Liver (tissue), 8 donors: ENCODE measurements at regions not wholly inside any gene's neighbourhood (a gene's known extent, or its start where the extent isn't known, plus 50 kb on each side); places are given as distances from the start of the nearest gene placed in this dataset.

Experiments
- DNase-seq: peaks from one replicate; pipeline ENCODE4 v3.0.0-alpha.2; 2017; ENCODE audit warnings: low spot score
- H3K27ac ChIP-seq, 2 donors: one replicate each; pipeline ENCODE4 v1.7.0; 2013; ENCODE audit warnings: inconsistent platforms in 2 of 2, low read length in 2 of 2, control low read depth in 1 of 2, low read depth in 1 of 2, mild to moderate bottlenecking in 1 of 2
- H3K27me3 ChIP-seq, 4 donors: one replicate each; pipeline versions ENCODE4 v1.6.1 to v1.7.0; 2013; ENCODE audit warnings: low read length in 3 of 4, inconsistent platforms in 1 of 4, mild to moderate bottlenecking in 1 of 4, moderate library complexity in 1 of 4; ENCODE audit not compliant: control insufficient read depth in 4 of 4, insufficient read depth in 4 of 4
- H3K36me3 ChIP-seq, 4 donors: one replicate each; pipeline versions ENCODE4 v1.6.1 to v1.7.0; 2013; ENCODE audit warnings: low read length in 3 of 4, mild to moderate bottlenecking in 3 of 4, low read depth in 1 of 4, moderate library complexity in 1 of 4; ENCODE audit not compliant: control insufficient read depth in 4 of 4, insufficient read depth in 3 of 4
- H3K4me1 ChIP-seq, 4 donors: one replicate each; pipeline versions ENCODE4 v1.6.1 to v1.7.0; 2013; ENCODE audit warnings: low read length in 3 of 4, mild to moderate bottlenecking in 3 of 4, moderate library complexity in 1 of 4; ENCODE audit not compliant: control insufficient read depth in 4 of 4, insufficient read depth in 4 of 4
- H3K4me3 ChIP-seq, 3 donors: one replicate each; pipeline versions ENCODE4 v1.6.1 to v1.7.0; 2013; ENCODE audit warnings: low read length in 3 of 3, control low read depth in 1 of 3, low read depth in 1 of 3, mild to moderate bottlenecking in 1 of 3
- H3K9ac ChIP-seq, 2 donors: one replicate each; pipeline ENCODE4 v1.7.0; 2013; ENCODE audit warnings: low read length in 2 of 2, mild to moderate bottlenecking in 2 of 2, moderate library complexity in 2 of 2, control low read depth in 1 of 2, low read depth in 1 of 2
- H3K9me3 ChIP-seq, 4 donors: one replicate each; pipeline versions ENCODE4 v1.6.1 to v1.7.0; 2013; ENCODE audit warnings: low read length in 3 of 4; ENCODE audit not compliant: control insufficient read depth in 4 of 4
- EGR1 ChIP-seq, 2 donors: IDR thresholded peaks; 2 replicates each; pipeline ENCODE4 v1.6.1; 2016 to 2018; ENCODE audit warnings: antibody characterized with exemption in 2 of 2, low read depth in 2 of 2
- FOXA1 ChIP-seq: IDR thresholded peaks from 2 replicates; pipeline ENCODE4 v1.6.1; 2016; ENCODE audit warnings: antibody characterized with exemption
- GABPA ChIP-seq, 2 donors: IDR thresholded peaks in 1 of 2; conservative IDR thresholded peaks in 1 of 2; 2 replicates each; pipeline ENCODE4 v1.6.1; 2016; ENCODE audit warnings: antibody characterized with exemption in 2 of 2, mild to moderate bottlenecking in 1 of 2, moderate library complexity in 1 of 2
- HNF4A ChIP-seq, 2 donors: conservative IDR thresholded peaks; 2 replicates each; pipeline ENCODE4 v1.6.1; 2016; ENCODE audit warnings: antibody characterized with exemption in 2 of 2, mild to moderate bottlenecking in 2 of 2
- HNF4G ChIP-seq: IDR thresholded peaks from 2 replicates; pipeline ENCODE4 v1.6.1; 2016; ENCODE audit warnings: antibody characterized with exemption
- JUND ChIP-seq, 2 donors: IDR thresholded peaks; 2 replicates each; pipeline ENCODE4 v1.6.1; 2016; ENCODE audit warnings: antibody characterized with exemption in 2 of 2
- NR2F2 ChIP-seq: IDR thresholded peaks from 2 replicates; pipeline ENCODE4 v1.6.1; 2016; ENCODE audit warnings: antibody characterized with exemption
- RAD21 ChIP-seq, 2 donors: IDR thresholded peaks; 2 replicates each; pipeline ENCODE4 v1.6.1; 2016; ENCODE audit warnings: antibody characterized with exemption in 2 of 2, mild to moderate bottlenecking in 2 of 2
- RXRA ChIP-seq, 2 donors: IDR thresholded peaks; 2 replicates each; pipeline ENCODE4 v1.6.1; 2017 to 2018; ENCODE audit warnings: antibody characterized with exemption in 2 of 2, mild to moderate bottlenecking in 1 of 2
- TAF1 ChIP-seq: conservative IDR thresholded peaks from 2 replicates; pipeline ENCODE4 v1.6.1; 2016; ENCODE audit warnings: antibody characterized with exemption, mild to moderate bottlenecking
- YY1 ChIP-seq: IDR thresholded peaks from 2 replicates; pipeline ENCODE4 v1.6.1; 2016; ENCODE audit warnings: antibody characterized with exemption, mild to moderate bottlenecking
- WGBS: extraction: QIAGEN DNeasy Blood & Tissue Kit; methylation state at CpG from one replicate; pipeline ENCODE4 v1.1.7; 2013; 5-methylcytosine and 5-hydroxymethylcytosine counted together
- TF ChIP-seq, protein P1 (sequence below): fragments of 150-350 bp; IDR thresholded peaks from 2 replicates; pipeline ENCODE4 v1.5.1; 2017; ENCODE audit warnings: improper control_type of control experiment, low read depth, low read length; ENCODE audit not compliant: missing input control
- TF ChIP-seq, protein P2 (sequence below): IDR thresholded peaks from 2 replicates; pipeline ENCODE4 v1.6.1; 2016; ENCODE audit warnings: antibody characterized with exemption
- TF ChIP-seq, protein P3 (sequence below): IDR thresholded peaks from 2 replicates; pipeline ENCODE4 v1.6.1; 2016; ENCODE audit warnings: antibody characterized with exemption, mild to moderate bottlenecking
- donor health status: healthy.
- donor health status: healthy.
- donor health status: healthy.
- donor health status: healthy.
- donor health status: healthy.

GRCh38 chr12:124233041-124233796 lies 61.7 kb upstream of the RFLNA start (continued):
- TF ChIP-seq, protein P1, sequence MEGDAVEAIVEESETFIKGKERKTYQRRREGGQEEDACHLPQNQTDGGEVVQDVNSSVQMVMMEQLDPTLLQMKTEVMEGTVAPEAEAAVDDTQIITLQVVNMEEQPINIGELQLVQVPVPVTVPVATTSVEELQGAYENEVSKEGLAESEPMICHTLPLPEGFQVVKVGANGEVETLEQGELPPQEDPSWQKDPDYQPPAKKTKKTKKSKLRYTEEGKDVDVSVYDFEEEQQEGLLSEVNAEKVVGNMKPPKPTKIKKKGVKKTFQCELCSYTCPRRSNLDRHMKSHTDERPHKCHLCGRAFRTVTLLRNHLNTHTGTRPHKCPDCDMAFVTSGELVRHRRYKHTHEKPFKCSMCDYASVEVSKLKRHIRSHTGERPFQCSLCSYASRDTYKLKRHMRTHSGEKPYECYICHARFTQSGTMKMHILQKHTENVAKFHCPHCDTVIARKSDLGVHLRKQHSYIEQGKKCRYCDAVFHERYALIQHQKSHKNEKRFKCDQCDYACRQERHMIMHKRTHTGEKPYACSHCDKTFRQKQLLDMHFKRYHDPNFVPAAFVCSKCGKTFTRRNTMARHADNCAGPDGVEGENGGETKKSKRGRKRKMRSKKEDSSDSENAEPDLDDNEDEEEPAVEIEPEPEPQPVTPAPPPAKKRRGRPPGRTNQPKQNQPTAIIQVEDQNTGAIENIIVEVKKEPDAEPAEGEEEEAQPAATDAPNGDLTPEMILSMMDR = no peak
- no peak for TF ChIP-seq GABPA (IDR thresholded peaks at IDR 0.05 in 1 of 2, conservative IDR thresholded peaks at IDR 0.05 in 1 of 2)
- no peak for TF ChIP-seq RAD21 (IDR thresholded peaks at IDR 0.05)

- H3K36me3 ChIP-seq = no peaks in the 10 kb centered on the region
- no peaks in the 10 kb centered on the region for H3K27me3 ChIP-seq
- no peak for TF ChIP-seq HNF4G
- no peak for TF ChIP-seq GABPA (IDR thresholded peaks at IDR 0.05 in 1 of 2, conservative IDR thresholded peaks at IDR 0.05 in 1 of 2)
- TF ChIP-seq TAF1 = no peak
- TF ChIP-seq EGR1 (IDR thresholded peaks at IDR 0.05; ENCODE audit: low read depth in 2 of 2) = no peak
- TF ChIP-seq YY1 = no peak
- WGBS = 84% methylated on average over 8 of the region's 8 CpGs
- H3K9me3 ChIP-seq = peaks cover 0 to 3% (median 0%) of the 10 kb centered on the region in 4 donors
- H3K9ac ChIP-seq = no peak overlapping the region
- no peak overlapping the region for H3K27ac ChIP-seq
- DNase-seq = no peak
- no peaks in the 10 kb centered on the region for H3K4me1 ChIP-seq
- no peak overlapping the region for H3K4me3 ChIP-seq
Observed at GRCh38 chr12:124233846-124234640, 60.9 kb upstream of the RFLNA start.

- no peak overlapping the region for H3K27ac ChIP-seq
- DNase-seq = no peak
- WGBS = 87% methylated on average over 5 of the region's 5 CpGs
Observed at GRCh38 chr12:124236625-124237031, 58.3 kb upstream of the RFLNA start.

More at GRCh38 chr12:124236625-124237031, 58.3 kb upstream of the RFLNA start:
- Histone ChIP-seq H3K4me3 (no peak overlapping the region), H3K27me3 (peaks cover 0 to 3% (median 0%) of the 10 kb centered on the region in 4 donors), H3K36me3 (no peaks in the 10 kb centered on the region), H3K9ac (no peak overlapping the region), H3K4me1 (no peaks in the 10 kb centered on the region), H3K9me3 (no peaks in the 10 kb centered on the region)
- TF ChIP-seq EGR1 (IDR thresholded peaks at IDR 0.05; ENCODE audit: low read depth in 2 of 2) (no peak), HNF4A (conservative IDR thresholded peaks at IDR 0.05) (no peak), NR2F2 (no peak), HNF4G (no peak), FOXA1 (no peak), JUND (IDR thresholded peaks at IDR 0.05) (no peak), RXRA (IDR thresholded peaks at IDR 0.05) (no peak)
- TF ChIP-seq, protein P1 = no peak
- TF ChIP-seq, protein P2, sequence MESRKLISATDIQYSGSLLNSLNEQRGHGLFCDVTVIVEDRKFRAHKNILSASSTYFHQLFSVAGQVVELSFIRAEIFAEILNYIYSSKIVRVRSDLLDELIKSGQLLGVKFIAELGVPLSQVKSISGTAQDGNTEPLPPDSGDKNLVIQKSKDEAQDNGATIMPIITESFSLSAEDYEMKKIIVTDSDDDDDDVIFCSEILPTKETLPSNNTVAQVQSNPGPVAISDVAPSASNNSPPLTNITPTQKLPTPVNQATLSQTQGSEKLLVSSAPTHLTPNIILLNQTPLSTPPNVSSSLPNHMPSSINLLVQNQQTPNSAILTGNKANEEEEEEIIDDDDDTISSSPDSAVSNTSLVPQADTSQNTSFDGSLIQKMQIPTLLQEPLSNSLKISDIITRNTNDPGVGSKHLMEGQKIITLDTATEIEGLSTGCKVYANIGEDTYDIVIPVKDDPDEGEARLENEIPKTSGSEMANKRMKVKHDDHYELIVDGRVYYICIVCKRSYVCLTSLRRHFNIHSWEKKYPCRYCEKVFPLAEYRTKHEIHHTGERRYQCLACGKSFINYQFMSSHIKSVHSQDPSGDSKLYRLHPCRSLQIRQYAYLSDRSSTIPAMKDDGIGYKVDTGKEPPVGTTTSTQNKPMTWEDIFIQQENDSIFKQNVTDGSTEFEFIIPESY = no peak
- TF ChIP-seq, protein P3, sequence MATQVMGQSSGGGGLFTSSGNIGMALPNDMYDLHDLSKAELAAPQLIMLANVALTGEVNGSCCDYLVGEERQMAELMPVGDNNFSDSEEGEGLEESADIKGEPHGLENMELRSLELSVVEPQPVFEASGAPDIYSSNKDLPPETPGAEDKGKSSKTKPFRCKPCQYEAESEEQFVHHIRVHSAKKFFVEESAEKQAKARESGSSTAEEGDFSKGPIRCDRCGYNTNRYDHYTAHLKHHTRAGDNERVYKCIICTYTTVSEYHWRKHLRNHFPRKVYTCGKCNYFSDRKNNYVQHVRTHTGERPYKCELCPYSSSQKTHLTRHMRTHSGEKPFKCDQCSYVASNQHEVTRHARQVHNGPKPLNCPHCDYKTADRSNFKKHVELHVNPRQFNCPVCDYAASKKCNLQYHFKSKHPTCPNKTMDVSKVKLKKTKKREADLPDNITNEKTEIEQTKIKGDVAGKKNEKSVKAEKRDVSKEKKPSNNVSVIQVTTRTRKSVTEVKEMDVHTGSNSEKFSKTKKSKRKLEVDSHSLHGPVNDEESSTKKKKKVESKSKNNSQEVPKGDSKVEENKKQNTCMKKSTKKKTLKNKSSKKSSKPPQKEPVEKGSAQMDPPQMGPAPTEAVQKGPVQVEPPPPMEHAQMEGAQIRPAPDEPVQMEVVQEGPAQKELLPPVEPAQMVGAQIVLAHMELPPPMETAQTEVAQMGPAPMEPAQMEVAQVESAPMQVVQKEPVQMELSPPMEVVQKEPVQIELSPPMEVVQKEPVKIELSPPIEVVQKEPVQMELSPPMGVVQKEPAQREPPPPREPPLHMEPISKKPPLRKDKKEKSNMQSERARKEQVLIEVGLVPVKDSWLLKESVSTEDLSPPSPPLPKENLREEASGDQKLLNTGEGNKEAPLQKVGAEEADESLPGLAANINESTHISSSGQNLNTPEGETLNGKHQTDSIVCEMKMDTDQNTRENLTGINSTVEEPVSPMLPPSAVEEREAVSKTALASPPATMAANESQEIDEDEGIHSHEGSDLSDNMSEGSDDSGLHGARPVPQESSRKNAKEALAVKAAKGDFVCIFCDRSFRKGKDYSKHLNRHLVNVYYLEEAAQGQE = no peak
